HFF-Myc (cell line): ENCODE measurements at regions not wholly inside any gene's neighbourhood (a gene's known extent, or its start where the extent isn't known, plus 50 kb on each side); places are given as distances from the start of the nearest gene placed in this dataset.

Experiments used
- DNase-seq: peaks from one replicate; pipeline ENCODE4 v3.0.0-alpha.2; 2011; ENCODE audit warnings: low read depth; ENCODE audit errors: extremely low read depth
- H3K4me3 ChIP-seq: replicated peaks from 2 replicates; pipeline ENCODE4 v1.5.1; 2011; ENCODE audit warnings: low read depth, mild to moderate bottlenecking, control low read depth, low read length
- TF ChIP-seq, protein P1 (sequence below): IDR thresholded peaks from 2 replicates; pipeline ENCODE4 v1.5.1; 2012; ENCODE audit warnings: mild to moderate bottlenecking, low read depth, low read length, control low read depth; ENCODE audit errors: missing control alignments

DNA sequence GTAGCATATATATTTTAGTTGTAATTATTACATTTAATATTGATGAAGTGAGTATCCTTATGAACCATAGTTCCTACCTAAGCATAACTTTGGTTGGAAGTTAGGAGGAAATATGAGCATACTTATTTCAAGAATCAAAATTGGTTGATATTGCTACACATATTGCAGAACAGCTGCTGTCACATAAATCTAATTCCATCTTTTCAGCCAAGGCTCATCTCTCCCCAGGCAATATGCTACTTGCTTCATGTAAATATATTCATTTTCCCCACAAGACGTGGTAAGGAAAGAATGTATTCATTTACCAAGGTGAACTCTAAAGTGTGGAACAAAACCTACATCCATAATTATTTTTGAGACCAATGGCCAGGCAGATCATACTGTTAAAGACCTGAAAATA is 62.5 kb upstream of the HIF1A start:
- DNase-seq: no peak
- H3K4me3 ChIP-seq: no peak overlapping the region
- TF ChIP-seq, protein P1, sequence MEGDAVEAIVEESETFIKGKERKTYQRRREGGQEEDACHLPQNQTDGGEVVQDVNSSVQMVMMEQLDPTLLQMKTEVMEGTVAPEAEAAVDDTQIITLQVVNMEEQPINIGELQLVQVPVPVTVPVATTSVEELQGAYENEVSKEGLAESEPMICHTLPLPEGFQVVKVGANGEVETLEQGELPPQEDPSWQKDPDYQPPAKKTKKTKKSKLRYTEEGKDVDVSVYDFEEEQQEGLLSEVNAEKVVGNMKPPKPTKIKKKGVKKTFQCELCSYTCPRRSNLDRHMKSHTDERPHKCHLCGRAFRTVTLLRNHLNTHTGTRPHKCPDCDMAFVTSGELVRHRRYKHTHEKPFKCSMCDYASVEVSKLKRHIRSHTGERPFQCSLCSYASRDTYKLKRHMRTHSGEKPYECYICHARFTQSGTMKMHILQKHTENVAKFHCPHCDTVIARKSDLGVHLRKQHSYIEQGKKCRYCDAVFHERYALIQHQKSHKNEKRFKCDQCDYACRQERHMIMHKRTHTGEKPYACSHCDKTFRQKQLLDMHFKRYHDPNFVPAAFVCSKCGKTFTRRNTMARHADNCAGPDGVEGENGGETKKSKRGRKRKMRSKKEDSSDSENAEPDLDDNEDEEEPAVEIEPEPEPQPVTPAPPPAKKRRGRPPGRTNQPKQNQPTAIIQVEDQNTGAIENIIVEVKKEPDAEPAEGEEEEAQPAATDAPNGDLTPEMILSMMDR: no peak

DNA sequence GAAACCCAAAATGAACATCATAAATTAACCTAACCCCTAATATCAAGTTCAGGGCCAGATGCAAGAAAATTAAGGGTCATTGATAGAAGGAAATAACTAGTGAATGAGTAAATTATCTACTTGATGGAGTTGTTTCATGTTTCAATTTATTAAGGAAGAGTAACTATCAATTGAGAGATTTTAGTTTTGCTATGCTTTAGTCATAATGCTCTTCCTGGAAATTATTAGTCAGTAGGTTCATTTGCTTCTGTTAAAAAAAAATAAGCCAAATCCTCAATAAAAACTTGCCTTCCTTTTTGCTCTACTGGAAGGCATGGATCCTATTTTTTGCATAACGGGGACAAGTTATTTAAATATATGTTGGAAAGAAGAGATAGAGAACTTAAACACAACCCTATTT is 59.0 kb upstream of the HIF1A start:
- DNase-seq: no peak
- TF ChIP-seq, protein P1: no peak
- no peak overlapping the region for H3K4me3 ChIP-seq

DNA sequence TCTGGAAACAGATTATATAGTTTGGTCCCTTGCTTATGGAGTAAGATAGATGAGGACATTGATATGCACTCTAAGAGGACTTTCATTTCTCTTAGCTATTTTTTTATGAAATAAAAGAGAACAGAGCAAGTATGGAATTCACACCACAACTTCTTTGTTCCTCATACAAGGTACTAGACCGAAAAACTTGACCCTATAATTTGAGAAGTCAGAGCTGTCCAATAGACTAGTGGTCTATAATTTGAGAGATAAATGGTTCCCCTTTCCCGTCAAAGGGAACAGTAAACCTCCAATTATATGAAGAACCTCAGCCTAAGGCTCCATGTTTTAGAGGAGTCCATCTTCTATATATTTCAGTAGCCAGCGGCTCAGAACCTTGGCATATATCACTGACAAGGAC is 58.5 kb upstream of the HIF1A start:
- no peak overlapping the region for H3K4me3 ChIP-seq
- no peak for DNase-seq
- TF ChIP-seq, protein P1: no peak

DNA sequence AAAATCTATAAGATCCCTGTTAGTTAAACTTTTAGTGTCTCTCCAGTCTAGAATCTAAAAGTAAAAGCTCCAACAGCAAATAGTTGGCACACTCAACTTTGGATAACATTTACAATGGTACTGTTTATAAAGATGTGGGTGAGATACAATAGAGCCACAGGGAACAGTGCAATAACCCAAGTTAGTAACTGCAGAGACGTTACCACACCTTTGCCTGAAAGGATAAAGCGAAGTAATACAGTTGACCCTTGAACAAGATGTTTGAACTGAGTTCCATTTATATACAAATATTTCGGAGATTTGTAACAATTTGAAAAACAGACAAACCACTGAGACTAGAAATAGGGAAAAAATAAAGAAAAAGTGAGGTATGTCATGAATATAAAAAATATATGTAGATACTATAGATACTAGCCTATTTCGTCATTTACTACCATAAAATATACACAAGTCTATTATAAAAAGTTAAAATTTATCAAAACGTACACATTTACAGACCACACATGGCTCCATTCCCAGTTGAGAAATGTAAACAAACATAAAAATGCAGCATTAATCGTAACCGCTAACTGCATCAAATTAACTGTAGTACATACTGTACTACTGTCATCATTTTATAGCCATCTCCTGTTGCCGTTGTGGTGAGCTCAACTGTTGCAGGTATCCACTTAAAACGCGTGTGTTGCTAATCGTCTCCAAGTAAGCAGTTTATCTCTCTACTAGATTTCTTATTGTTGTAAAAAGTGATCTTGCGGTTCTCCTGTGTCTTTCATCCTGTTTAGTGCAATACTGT is 56.5 kb upstream of the HIF1A start:
- TF ChIP-seq, protein P1: no peak
- no peak overlapping the region for H3K4me3 ChIP-seq
- no peak for DNase-seq

DNA sequence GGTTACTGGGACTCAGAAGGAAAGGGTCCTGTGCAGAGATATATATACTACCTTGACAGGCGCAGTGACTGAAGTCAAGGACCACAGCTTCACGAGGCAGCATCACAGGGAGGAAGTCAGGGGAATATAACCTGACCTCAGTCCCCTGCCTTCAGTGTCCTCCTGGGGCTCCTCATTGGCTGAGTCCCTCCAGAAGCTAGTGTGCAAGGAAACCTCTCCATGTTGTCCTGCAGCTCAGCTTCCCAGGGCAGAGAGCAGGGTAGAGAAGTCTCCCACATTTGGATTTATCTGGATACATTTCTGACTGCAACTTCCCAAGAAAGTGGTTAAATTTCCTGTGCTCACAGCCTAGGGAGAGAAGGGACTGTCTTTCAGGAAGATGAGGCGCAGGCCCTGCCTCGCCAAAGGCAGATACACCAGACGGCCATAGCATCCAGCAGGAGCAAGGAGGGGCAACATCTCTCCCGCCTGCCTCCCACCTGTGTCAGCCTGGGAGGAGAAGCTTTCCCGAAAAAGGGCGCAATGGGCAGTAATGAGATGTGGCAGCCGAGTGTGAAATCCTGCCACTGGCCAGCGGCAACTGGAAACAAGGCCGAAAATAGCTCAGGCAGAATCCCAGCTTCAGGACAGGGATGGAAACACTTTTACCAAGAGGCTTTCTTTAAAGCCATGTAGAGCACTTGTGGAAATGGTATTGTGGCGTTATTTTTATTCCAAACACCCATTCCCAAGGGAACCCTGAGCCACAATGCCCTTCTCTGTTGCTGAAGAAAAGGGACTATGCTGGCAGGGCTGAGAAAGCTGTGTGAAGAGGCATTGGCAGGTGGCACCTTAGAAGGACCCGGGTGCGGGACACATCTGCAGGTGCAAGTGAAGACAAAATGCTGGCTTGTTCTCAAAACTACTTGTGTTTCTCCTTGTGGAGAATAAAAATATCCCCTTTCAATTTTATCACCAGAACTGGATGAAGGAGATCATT is 54.9 kb upstream of the HIF1A start:
- H3K4me3 ChIP-seq: no peak overlapping the region
- TF ChIP-seq, protein P1: no peak
- DNase-seq: no peak

DNA sequence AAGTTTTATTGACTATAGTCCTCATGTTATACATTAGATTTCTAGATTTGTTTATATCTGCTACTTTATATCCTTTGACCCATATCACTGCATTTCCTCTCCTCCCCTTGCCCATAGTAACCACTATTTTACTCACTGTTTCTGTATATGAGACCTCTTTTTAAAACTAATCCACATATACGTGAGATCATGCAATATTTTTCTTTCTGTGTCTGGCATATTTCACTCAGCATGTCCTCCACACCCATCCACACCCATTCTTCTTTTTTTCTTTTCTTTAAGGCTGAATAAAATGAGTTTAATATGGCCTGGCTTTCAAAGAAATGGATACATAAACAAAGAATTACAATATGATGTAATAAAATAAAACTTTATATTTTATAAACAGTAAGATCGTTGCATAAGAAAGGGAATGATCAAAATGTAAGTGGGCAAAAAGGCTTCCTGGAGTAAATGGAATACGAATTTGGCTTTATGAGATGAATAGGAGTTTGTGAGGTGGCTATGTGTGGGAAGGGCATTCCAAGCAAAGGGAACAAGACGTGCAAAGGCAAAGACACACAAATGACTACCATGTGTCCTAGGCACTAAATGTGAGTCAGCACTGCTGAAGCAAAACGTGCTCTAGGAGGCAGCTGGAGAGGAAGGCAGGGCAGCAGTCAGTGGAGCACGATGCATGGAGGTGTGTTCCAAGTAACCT is 53.2 kb upstream of the HIF1A start:
- H3K4me3 ChIP-seq: no peak overlapping the region
- peak; percentile 91 for DNase-seq
- TF ChIP-seq, protein P1: no peak
